G401.6 (cell line): ENCODE measurements at regions not wholly inside any gene's neighbourhood (a gene's known extent, or its start where the extent isn't known, plus 50 kb on each side); places are given as distances from the start of the nearest gene placed in this dataset.

Experiments
- FAIRE-seq: peaks from 2 replicates; lab custom pipeline; 2012; peaks lifted over from hg19 to GRCh38; lab: Jason Lieb, UNC

DNA sequence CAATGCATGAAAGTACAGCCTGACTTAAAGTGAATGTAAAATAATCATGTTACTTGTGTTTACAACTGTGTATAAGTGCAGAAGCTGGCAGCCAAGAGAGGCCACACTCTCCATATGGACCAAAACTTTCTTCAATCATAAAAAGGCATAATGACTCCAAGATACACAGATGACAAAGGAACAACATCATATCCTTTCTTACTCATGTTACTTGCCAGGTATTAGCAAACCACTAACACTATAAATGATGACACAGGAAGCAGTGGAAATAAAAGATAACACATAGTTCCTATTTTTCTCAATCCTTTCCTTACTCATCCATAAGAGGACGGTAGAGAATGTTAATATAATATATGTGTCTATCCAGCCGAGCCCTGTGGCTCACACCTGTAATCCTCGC is 400.0 kb upstream of the CDH2 start:
- no peak for FAIRE-seq

DNA sequence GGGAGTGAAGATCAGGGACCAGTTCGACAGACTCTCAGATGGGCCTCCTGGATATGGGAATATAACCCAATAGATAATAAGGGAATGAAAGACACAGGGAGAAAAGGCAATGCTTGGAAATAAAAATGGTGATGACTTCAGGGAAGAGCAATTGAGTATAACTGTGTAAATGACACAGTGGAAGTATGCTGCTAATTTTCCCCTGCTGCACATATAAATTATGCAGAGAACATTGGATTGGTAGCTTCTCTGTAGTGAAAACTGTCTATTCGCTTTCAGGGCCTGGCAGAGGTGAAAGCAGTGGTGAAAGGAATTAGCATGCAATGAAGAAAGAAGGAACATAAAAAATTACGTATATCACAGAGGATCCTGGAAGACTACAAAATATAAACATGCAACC is 398.2 kb upstream of the CDH2 start:
- FAIRE-seq, result no peak

DNA sequence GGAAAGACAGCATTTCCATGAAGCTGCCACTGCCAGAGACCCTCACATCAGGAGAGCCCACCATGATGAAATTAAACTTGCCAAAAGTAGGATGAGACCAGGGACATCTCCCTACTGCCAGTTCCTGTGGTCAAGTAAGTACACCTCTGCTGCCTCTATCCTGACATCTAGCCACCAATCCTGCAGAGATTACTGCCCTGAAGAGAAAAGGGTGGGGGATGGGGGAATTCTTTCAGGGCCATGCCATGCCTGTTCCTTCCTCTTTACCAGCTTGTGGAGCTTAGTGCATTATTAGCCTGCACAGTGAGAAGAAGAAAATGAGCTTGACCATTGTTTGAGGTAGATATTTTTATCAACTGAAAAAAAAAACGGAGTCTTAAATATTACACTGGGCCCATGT is 397.2 kb upstream of the CDH2 start:
- FAIRE-seq, result no peak

DNA sequence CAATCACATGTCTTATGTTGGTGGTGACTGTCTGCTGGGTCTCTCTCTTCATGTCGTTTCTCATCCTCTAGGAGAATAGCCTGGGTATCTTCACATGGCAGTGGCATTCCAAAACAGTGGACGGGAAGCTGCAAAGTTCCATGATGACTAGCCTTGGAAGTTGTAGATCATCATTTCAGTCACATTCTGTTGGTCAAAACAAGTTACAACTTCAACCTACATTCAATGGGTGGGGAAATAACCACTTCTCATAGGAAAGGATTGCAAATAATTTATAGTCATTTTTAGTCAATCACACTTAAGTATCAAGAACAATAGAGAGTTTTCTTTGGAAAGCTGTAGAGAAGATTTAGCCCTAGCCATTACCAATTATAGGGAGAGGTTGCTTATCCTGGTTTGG is 395.0 kb upstream of the CDH2 start:
- FAIRE-seq, result no peak

DNA sequence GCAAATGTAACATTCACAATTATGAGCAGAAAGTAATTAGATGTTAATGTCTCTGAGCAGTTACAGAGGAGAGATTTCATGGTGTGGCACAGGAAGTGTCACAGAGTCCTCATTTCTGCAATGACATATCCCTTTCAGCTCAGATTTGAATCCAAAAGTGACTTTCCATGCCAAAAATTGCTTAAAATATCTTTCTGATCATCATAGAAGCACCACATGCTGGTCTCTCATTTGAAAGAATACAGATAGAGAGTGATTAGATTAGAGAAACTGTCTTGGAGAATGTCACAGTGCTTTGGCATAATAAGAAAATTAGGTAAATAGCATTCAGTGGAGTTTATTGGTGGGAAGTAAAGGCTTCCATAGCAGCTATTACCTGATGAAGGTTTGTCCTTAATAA is 383.4 kb upstream of the CDH2 start:
- no peak for FAIRE-seq

DNA sequence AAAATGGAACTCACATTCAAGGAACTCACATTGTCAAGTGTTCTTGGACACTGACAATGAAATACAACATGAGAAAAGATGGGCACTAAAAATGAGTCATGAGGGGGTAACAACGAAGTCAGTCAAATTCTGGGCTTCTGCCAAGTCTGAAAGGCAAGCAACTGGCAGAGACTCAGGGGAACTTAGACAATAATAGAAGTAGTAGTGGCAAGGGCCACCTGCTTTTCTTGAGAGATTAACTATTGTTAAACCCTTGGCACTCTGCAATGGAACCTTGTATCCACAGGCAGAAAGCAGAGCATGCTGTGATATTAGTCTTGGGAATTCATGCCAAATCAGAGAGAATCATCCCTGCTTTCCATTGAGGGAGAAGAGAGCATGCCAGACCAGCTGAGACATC is 382.6 kb upstream of the CDH2 start:
- no peak for FAIRE-seq

DNA sequence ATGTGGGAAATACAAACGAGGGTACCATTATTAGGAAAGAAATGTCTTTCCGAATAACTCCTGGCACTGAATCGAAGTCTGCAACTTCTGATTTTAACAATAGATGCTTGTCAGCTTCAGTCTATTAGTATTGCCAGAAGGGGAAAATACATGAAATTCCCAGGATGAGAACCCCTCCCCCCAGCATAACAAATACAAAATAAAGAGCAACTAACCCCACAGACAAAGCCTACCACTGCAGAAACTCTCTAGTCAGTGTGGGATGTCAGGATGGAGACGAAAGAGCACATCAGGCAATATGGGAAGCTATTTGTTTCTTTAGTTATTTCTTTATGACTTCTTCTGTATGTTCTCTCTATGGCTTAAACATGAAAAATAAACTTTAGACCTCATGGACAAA is 365.0 kb upstream of the CDH2 start:
- FAIRE-seq, result no peak

DNA sequence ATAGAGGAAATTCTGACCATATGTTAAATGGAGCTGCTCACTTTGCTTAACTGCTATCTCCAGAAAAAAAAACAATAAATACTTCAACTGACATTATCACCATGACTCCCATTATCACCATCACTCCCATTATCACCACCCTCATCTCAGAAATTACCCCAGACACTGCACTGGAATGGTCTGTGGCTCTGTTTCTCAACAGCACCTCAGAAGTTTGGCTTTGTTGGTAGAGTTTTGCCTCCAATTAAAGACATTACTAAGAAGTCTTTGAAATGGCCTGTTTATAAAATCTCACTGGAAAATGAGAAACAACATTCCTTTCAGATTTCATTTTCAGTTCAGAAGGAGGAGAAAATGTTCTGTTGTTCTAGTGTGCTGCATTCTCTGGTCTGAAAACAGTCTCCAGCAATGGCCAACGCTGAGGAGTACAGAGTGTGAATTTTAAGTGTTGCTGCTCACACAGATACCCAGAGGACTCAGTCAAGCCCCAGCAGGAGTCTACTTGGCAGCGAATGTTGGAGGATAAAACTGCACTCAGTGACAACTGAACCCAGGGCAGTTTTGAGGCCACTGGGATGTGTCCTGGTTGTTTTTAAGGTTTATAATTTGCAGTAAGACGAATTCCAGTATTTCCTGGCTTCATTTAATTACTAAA is 364.5 kb upstream of the CDH2 start:
- no peak for FAIRE-seq

DNA sequence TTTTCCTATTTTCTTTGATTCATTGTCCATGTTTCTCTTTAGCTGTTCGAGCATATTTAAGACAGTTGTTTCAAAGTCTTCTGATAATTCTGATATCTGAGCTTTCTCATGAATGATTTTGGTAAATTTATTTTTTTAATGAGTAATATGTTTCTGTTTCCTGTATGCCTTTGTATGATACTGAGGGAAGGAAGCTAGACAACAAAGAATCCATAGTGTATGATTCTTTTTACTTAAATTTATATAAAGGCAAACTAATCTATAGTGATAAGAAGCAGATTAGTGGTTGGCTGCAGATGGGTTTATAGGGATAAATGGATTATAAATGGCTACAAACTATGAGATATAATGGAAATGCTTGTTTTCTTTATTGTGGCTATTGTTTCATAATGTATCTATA is 352.7 kb upstream of the CDH2 start:
- FAIRE-seq, result no peak

DNA sequence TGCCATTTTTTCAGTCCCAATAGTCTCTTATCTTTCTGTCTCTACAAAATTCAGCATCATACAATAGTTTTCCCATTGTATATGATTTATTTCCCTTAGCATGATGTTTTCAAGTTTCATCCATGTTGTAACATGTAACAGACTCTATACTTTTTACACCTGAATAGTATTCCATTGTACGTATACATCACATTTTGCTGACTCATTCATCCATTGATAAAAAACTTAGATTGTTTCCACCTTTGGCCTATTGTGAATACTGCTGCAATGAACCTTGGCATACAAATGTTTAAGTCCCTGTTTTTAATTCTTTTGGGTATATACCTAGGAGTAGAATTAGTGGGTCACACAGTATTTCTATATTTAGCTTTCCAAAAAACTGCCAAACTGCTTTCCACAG is 349.3 kb upstream of the CDH2 start:
- FAIRE-seq, result no peak

DNA sequence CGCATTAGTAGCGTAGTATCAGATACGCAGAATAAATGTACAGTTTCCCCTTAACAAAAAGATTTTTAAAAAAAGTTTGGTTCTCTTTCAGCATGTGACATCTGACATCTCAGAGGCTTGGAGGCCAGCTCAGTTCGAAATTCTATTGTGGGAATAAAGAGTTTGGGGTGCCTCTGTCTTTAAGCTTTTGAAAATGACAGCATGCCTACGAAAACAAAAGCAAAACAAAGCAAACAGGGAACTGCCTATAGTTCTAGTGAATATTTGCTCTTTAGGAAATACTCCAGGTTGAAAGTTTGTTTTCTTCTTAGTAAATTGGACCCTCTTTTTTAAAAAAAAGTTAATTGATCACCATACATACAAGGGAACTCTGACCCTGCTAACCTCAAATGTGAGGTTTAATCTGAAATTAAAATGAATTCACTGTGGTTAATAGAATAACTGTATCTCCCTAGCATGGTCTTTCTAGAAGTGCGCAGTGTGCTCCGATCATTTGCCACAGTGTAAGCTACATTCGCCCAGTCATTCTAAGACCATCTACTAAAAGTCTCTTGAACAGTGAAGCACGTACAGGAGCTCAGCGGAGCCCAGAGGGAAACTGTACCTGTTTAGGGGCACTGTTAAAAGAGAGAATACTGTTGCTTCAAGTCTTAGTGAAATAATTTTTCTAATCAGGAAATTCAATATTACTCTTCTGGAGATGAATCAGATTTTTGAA is 347.0 kb upstream of the CDH2 start:
- no peak for FAIRE-seq

DNA sequence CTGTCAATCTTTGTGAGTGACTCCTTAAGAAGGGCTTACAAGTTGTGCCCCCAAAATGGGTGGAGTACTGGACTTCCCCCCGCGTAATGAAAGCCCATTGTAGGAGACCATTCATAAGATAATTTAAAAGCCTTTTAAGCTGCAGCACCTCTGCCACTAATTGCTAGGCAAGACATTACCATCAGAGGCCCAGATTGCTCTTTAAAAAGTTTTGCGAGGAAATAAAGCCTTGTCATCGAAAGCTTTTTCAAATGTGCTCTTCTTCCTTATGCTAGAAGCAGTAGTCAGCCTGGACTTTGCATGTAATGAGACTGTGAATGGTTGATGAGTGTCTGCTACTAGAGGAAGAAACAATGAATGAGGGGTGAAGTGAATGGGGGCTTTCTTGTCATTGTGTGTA is 345.3 kb upstream of the CDH2 start:
- no peak for FAIRE-seq

DNA sequence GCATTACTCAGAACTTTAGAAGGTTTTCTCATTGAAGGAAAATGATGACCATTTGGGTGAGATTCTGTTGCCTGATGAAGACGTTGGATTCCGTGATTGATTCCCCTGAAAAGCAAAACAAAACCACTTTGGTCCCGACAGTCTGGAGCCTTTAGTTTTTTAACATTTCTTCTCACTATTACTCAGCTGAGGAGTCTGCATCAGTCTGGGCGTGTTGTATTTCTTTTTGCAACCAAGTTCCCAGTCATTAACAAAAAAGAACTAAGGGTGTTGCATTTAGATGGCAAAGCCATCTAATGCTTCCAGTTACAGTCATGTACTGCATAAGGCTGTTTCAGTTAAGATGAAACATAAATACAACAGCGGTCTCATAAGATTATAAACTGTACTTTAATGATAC is 343.1 kb upstream of the CDH2 start:
- FAIRE-seq, result no peak

DNA sequence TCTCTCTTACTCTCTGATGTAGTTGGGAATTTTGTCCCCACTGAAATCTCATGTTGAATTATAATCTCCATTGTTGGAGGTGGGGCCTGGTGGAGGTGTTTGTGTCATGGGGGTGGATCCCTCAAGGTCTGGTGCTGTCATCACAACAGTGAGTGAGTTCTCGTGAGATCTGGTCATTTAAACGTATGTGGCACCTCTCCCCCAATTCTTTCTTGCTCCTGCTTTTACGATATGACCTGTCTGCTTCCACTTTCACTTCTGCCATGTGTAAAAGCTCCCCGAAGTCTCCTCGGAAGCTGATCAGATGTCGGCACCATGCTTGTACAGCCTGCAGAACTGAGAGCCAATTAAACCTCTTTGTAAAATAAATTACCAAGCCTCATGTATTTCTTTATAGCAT is 337.8 kb upstream of the CDH2 start:
- FAIRE-seq, result no peak

DNA sequence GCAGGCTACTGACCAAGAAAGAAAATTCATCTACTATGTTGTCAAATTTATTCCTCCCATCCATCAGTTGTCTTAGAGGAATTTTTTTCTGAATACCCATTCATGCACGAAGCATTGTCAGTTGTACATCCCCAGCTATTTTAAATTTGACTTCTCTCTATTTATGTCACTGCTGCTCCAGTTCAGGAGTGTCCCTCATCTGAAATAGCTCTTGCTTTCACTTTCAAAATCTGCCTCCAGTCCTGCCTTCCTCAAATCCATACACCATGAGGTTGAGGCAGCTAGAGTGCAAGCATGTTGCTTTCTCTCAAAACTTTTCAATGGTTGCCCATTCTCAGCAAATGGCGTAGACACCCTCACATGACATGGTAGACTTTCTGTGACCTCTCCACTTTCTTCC is 335.4 kb upstream of the CDH2 start:
- no peak for FAIRE-seq

DNA sequence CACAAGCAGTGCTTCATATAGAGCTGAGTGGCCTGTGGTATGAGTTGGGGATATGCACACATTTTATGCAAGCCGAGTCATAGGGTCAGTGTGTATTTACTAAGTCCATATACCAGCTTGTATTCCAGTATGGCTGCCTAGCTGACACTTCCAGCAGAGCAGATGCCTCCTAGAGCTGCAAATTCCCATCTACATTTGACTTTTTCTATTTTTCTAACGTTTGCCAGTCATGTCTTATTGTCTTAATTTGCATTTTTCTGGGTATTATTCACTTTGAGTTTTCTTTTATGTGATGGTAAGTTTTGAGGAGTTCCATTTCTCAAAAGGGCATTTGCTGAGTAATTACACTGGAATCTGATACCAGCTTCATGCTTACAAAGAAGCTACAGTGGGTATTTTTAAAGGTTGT is 334.5 kb upstream of the CDH2 start:
- no peak for FAIRE-seq

DNA sequence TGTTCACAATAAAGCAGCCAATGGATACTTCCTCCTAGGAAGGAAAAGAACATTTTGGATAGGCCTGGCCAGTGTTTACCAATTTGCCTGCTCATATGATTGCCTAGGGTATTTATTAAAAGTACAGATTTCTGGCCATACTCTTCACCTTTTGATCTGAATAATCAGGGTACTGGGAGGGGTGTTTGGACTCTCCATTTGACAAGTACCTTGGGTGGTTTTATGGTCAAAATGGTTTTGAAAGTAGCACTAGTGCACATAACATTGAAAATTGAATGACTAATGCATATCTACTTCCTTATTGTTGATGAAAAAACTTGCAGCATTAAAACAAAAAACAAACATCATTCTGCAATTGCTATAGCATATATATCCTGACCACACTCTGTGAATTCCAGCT is 333.3 kb upstream of the CDH2 start:
- no peak for FAIRE-seq

DNA sequence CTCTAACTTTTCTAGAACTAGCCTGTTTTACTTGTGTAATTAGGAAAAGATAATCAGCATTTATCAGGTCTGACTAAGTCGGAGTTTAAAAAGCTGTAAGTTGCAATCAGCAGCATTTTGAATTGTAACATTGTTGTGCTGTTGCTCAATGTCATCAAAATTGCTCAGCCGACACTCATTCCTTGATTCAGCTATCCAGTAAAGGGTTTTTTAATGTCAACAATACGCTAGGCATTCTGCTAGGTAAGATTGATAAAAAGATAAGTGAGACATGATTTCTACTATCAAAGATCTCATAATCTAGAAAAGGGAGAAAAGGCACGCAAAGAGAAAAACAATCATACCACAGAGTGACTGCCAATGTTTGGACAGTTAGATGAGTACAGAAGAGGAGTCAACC is 327.1 kb upstream of the CDH2 start:
- no peak for FAIRE-seq

DNA sequence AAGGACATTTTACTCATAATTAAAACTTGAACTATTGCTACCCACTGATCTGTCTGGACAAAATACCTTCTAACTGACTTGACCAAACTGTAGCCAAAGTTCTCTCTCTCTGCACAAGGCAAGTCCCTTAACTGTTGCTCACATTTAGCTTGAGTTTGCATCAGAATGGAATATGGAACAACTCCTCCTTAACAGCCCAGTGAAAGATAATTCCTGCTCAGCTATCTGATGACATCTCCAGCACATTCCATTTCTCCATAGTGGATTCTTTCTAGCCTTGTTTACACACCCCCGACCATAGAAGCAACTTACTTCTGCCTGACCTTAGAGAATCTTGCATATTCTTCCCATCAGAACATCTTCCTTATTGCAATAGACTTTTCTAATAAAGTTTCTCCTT is 317.2 kb upstream of the CDH2 start:
- FAIRE-seq, result no peak

DNA sequence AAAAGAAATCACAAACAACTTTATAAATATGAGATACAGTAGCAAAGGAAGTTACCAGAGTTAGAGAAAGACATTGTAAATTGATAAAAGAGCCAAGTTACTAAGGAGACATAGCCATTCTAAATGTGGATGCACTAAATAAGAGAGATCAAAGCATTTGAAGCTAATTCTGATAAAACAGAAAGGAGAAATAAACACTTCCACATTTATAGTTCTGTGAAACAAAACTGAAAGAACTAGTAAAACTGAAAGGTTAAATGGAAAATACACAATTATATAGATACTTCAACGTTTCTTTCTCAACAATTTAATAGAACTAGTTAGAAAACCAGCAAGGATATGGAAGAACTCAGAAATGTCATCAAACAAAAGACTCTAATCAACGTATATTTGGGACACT is 309.0 kb upstream of the CDH2 start:
- FAIRE-seq, result no peak

DNA sequence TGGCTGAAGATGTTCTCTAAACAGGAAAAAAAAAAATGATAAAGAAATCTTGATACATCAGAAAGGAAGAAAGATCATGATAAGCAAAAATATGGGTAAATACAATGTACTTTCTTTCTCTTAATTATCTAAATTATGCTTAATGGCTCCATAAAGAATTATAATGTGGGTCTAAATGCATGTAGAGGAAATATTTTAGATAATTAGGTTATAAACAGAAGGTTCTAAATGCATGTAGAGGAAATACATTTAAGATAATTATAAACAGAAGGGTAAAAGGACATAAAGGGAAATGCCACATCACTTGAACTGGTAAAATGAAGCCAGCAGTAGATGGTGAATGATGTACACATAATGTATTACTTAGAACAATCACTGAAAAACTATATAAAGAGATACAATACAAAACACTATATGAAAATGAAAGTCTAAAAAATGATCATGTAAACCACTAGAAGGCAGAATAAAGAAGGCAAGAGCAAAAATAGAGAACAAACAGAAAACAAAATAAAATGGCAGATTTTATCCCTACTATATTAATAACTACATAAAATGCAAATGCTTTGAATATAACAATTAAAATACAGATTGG is 308.4 kb upstream of the CDH2 start:
- no peak for FAIRE-seq

DNA sequence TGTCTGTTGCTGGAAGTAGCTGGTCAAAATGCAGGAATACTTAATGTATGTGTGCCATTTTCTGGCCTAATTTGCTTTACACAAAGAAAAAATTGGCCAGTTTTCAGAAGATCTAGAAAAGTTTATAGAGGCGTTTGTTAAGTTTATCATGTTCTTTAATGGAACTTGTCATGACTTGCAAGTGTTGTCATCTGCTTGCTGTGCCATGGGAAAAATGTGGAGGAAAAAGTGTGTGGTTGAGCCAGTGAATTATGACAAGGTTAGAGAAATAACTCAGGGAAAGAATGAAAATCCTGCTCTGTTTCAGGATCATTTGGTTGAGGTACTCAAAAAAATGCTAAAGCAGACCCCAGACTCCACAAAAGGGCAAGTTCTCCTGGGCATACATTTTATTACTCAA is 301.6 kb upstream of the CDH2 start:
- no peak for FAIRE-seq

DNA sequence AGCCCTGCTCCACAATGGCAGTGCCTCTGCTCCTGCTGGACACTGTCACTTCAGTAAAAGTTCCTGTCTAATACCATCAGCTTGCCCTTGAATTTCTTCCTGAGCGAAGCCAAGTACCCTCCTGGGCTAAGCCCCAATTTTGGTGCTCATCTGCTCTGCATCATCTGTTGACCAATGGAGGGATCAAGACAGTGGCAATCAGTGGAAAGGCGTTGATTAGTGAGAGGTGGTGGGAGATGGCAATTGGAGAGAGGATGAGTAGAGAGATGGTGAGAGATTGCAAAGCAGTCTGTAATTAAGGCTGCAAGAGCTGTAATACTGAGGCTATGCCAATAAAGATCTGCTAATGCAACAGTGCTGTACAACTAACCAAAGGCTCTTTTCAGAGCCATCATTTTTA is 299.4 kb upstream of the CDH2 start:
- FAIRE-seq, result no peak

DNA sequence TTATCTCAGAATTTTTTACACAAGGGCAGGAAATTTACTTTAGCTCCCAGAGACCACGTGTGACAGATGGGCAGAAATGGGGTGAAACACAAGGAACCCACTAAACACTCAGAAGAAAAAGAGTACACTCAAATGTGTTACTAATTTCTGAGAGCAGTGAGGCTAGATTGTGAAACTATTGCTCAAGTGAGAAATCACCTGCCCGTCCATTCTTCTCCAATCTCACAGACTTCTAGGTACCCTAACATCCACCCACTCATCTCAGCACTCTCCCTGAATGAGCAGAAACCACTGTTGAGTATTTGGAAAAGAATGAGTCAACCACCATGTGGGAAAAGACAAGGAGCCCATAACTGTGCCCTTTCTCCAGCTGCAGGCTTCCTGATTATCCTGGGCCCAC is 293.0 kb upstream of the CDH2 start:
- FAIRE-seq, result no peak
